Germinal center (tissue), 1 donor: ENCODE measurements at regions not wholly inside any gene's neighbourhood (a gene's known extent, or its start where the extent isn't known, plus 50 kb on each side); places are given as distances from the start of the nearest gene placed in this dataset.

Experiments used
- DNase-seq: peaks from one replicate; pipeline ENCODE4 v3.0.0; 2012; ENCODE audit warnings: mixed read lengths, low spot score

DNA sequence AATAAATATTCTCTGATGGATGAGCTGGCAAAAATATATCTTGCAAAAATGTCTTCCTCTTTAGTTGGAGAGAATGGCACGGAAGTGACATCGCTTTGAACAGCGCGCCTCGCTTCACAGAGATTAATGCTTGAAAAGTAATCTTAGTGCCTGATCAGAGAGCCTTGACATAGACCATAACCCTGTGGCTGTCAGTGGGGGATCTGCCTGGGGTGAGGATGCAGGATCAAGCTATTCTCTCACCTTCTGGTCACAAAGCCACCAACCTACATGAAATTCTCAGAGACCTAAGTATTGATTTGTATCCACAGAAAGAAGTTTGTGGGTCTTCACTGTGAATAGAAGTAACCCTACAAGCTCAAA, 492.6 kb downstream of the LMO4 start:
- no peak for DNase-seq

DNA sequence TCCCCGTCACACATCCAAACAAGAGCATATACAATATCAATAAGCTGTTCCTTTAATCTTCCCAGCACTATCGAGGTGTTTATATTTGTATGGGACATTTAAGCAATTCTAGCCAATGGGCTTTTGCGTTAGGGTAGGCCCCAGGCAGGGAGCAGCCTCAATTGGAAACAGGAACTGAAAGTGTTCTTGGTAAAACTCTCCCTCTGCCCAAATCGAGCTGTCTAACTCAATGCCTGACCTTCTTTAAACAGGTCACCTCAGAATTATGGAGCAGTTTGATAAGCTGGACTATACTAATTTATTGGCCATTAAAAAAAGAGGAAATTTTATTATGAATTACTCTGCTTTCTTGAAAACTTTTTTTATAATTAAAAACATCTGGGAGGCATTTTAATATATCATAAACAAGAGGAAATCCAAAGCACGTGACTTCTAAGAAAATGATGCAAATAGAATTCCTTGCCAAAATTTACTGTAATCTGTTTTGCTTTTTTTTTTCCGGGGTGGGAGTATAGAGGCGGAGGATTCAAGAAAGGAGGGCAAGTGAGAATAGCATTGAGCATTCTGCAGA, 498.1 kb downstream of the LMO4 start:
- peak; percentile 78 for DNase-seq

DNA sequence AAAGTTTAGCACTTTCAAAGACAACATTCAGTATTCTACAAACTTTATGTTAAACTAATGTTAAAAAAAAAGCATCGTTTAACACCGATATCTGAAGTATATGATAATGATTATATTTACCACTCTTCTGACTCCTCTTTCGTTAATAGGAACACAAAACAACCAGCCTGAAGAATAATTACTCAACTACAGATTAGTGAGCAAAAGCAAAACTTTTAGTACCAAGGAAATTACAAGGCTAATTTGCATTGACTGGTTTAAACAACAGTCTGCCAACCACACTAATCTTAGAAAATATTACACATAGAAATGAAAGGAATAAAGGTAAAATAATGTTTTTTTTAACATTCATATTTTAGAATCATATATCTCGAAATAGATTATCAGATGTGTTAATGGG, 500.7 kb downstream of the LMO4 start:
- DNase-seq: no peak

DNA sequence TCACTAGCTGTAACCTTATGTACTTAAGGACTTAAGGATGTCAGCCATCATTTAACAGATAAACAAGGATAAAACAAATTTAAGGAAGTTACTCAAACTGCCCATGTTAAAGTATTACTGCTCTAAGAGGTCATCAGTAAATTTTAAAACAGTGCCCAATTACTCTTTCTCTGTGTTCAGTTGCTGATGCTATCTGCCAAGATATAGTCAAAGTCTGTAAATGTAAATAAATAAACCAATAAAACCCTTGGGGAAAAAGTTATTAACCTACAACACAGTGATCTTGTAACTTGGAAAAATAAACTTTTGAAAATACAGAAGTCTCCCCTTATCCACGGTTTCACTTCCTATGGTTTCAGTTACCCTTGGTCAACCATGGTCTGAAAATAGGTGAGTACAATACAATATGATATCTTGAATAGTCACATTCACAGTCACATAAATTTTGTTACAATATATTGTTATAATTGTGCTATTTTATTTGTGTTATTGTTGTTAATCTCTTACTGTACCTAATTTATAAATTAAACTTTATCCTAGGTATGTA, 501.8 kb downstream of the LMO4 start:
- DNase-seq: no peak

DNA sequence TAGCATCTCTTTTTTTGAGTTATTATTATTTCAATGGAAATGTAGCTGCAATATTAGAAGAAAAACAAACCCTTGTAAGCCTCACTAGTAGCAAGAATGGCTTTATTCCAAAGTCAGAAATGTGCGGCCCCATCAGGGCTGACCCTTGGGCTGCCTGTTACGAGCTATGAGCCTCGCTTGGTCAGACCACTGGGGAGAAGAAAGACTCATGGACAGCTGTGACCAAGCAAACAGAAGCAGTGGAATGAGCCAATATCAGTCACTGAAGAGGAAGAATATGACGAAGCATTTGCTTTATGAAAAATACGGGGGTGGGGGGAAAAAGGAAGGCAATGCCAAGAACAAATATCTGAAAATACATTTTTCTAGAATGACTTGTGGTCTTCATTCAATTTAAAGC, 504.5 kb downstream of the LMO4 start:
- no peak for DNase-seq

DNA sequence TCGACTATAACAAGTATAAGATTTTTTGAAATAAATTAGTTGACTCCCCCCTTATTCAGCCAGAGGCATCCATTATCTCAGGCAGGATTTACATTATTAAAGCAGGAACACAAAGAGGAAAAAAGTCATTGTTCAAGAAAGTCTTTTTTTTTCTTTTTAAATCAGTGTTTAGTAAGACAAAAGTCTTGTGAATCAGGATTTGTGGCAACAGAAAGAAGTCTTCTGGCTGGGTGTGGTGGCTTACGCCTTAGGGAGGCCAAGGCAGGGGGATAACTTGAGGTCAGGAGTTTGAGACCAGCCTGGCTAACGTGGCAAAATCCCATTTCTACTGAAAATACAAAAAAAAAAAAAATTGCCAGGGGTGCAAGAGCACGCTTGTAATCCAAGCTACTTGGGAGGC, 505.5 kb downstream of the LMO4 start:
- DNase-seq: no peak

DNA sequence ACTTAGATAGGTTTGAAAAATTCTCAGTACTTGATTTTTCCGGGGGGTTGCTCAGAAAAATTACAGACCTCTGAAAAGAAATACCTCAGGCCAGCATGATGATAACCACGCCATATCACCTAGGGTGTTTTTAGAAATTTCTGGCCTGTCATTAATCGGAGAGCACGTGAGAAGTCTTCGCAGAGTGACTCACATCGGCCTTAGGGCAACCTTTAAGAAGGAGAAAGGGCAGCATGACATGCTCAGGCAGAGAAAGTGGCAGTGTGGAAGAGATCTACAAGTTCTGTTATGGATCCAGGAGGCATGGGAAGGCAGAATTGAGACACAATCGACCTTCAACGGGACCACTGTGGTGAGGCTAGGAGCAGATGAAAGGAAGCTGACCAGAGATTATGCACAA, 506.3 kb downstream of the LMO4 start:
- no peak for DNase-seq

DNA sequence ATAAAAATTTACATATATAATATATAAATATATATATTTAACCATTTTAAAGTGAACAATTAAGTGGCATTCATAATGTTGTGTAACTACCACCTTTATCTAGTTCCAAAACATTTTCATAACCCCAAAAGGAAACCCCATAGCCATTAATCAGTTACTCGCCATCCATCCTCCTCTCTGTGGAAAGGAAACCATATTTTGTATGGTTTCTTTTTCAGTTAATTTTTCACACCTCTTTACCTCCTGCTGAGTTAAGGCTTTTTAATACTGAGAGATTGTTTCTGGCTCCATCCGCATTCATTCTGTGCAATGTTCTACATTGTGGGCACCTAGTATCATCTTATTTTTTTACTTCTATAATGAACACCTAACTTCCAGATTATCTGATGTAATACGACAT, 512.1 kb downstream of the LMO4 start:
- no peak for DNase-seq

DNA sequence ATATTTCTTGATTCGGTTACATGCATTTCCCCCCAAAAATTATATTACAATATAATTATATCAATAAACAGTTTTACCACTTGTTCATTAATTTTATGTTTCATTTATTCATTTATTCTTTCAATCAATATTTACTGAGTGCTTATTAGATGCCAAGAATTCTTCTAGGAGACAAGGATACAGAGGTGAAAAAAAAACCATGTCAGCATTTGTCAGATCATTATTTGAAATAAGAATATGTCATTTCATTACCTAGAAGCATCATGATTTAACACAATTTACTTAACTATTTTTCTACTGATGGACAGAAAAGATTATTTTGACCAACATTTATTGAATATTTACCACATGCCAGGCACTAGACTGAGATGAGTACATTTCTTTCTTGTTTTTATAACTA, 512.7 kb downstream of the LMO4 start:
- DNase-seq: no peak

DNA sequence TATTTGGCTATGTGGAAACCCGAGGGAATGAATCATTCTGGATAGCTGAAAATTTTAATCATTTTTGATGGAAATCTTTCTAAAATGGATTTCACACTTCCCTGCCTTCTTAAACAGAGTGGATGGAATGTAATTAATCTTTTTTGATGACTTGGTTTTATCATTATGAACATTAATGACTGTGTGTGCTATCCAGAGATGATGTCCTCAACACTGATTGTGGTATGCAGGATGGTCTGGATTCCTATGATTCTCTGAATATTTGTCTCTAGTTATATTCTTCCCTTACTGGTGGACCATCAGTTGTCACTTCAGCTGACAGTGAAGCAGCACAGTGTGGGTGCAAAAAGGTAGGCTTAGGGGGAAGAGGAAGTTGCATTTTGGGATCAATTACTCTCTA, 513.5 kb downstream of the LMO4 start:
- no peak for DNase-seq

DNA sequence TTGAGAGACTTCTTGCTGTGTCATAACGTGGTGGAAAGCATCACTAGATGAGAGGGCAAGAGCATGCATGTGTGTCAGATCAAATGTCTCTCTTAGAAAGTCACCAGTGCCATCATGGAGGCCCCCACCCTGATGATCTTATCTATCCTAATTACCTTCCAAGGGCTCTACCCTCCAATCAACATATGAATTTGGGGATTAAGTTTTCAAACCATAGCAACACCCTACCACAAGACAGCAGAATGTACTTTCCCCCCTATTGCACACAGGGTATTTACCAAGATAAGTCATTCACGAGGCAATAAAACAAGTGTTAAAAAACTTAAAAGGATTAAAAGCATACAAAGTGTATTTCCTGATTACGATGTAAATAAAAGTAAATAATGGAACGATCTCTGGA, 515.6 kb downstream of the LMO4 start:
- no peak for DNase-seq

DNA sequence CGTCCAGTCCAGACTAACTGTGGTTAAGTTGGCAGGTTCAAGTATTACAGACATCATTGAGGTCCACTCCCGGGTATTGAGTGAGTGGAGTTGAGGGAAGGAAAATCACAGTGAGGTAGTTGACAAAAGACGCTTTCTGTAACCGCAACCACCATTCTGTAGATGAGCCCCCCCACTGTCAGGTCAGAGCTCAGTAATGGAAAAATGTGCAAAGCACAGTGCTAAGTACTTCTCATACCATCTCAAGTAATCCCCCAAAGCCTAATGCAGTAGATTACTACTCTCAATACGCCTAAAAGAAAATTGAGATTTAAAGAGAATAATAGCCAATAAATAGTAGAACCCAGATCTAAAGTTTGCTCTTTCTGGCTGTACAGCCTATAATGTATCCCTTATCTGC, 522.8 kb downstream of the LMO4 start:
- DNase-seq: no peak

DNA sequence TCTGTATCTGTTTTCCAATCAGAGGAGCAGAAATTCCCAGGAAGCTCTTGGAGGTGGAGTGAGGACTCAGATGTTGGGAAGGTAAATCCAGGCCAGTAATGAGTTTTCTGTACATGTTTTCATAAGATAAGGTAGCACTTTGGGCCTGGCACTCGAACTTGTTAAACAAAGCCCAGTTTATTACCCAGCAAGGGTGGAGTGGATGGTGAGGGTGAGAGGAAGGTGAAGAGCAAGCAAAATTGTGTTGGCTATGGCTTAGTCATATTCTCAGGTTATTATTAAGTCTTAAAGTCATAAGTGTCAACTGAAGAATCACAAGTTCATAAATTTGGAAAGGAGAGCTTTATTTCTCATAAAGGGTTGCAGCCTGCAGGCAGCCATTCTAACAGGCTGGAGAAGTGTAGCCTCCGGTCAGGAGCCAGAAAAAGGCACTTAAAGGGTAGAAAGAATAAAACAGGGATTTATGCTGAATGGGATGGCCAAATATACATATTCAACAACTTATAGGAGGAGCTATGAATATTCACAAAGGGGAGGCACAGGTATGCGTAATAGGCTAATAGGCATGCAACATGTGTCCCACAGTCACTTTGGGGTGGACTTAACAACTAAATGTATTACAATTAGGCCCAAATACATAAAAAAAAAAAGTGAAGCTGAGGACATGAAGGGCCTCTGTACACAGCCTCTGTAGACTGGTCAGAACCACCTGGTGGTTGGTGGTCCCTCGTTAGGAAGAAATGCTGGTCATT, 523.9 kb downstream of the LMO4 start:
- no peak for DNase-seq

DNA sequence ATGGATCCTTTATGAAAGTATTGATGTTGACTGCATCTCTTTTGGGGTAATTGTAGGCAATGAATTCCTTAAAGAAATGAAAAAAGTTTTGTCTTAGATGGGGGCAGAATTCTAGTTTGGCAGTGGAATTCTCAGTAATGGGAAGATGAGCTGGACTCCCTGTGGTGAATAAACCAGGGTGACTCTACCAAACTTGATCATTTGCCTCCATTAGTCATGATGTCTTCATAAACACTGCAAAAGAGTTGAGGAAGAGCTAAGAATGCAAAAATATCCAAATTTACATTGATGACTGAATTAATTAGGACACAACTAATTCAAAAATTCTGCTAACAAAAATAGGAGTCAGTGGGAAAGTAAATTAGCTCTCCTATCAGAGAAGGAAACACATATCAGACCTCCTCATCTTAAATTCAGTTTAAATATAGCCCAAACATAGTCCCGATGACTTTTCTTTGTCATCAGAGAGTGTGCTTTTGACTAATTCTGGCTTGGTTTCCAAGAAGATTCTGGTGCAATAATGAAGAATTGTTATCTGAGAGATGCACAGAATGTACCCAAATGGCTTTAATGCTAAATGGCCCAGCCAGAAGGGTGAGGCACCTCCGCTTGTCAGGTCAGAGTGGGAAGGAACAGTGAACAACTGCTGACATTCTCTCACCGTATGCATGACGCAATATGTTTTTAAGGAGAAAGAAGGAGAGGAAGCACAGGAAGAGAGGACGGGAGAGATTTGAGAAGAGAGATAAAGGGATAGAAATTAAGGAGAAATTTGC, 525.1 kb downstream of the LMO4 start:
- no peak for DNase-seq

DNA sequence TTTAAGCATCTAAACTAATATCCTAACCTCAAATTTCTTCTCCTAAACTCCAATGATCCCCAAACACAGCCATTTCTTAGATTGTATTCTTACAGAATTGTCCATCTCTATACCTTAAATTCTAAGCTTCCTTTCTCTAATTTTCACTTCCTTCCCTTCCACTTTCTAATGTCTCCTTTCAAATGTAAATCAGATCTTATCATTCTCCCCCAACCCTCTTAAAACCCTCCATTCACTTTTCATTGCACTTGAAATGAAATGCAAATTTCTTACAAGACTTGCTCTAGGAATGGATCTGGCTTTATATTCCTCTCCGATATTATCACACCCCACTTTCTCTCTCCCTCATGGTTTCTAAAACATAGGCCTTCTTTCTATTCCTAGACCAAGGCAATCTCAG, 534.6 kb downstream of the LMO4 start:
- no peak for DNase-seq

DNA sequence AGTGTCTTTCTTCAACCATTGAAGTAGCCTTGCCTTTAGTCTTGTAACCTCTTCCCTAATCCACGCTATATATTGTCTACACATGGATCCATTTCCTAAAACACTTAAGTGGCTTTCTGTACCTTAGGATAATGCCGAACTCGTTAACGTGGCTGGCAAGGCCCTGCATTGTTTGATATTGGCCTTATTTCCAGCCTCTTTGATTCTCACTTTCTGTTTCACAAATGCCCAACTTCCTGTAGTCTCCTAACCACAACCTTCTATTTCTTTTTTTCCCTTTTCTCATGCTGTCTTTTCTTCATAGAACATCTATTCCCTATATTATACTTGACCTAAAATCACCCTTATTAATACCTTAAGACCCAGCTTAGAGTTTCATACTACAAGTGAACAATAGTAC, 536.0 kb downstream of the LMO4 start:
- peak; percentile 13 for DNase-seq

DNA sequence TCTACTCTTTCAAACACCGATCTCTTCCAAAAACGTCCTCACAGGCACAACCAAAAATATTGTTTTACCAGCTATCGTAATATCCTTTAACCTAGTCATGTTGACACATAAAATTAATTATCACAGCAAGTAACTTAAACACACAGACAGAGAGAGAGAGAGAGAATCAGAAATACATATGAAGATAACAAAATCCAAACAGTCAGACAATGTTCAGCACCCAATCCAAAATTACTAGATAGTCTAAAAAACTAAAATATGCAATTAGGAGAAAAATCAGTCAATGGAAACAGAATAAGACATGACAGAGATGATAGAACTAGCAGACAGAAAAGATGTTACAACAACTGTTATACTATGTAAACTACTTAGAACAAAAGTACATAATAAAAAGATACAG, 537.7 kb downstream of the LMO4 start:
- no peak for DNase-seq

DNA sequence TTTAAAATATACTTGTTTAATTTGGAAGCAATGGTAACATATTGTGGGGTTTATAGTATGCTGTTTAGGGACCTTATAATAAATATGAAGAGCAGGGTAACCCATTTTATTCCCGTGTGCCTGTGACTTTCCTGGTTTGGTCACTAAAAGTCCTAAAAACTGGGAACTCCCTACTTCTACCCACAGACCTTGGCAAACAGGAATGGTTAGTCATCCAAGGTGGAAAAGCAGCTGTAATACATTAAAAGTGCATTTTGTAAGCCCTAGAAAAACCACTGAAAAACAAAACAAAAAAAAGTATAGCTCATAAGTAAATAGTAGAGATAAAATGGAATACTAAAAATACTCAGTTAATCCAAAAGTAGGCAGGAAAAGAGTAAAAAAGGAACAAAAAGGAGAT, 538.9 kb downstream of the LMO4 start:
- no peak for DNase-seq

DNA sequence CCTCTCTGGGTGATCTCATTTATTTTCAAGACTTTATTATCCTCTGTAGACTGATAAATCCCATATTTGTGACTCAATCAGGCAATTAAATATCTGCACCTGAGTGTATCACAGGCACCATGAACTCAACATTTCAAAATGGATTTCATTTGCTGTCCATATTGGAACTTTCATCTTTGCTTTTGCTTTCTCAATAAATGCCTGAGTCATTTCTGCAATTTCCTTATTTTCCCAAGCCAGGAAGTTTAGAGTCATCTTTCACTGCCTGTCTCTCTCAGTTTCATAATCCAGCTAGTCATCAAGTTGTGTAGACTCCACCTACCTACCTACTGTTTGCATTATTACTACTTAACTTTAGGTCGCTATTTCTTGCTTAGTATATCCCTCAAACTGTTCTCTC, 540.9 kb downstream of the LMO4 start:
- no peak for DNase-seq

DNA sequence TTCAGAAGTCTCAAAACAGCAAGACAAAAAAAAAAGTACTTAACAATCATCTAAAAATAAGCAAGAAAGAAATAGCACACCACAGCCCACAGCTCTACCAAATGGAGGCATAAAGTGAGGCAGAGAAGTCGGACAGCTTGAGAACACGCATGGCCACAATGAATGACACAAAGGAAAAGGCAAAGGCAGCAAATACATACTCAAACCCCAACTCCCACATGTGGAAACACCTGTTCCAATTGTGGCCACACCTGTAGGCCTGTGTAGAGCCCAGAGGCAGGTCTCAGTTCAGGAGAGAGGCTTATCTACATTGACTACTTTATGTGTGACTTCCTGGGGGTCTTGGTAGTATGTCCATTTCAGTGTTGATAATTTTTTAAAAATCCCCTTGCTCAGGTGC, 543.5 kb downstream of the LMO4 start:
- peak; percentile 51 for DNase-seq

DNA sequence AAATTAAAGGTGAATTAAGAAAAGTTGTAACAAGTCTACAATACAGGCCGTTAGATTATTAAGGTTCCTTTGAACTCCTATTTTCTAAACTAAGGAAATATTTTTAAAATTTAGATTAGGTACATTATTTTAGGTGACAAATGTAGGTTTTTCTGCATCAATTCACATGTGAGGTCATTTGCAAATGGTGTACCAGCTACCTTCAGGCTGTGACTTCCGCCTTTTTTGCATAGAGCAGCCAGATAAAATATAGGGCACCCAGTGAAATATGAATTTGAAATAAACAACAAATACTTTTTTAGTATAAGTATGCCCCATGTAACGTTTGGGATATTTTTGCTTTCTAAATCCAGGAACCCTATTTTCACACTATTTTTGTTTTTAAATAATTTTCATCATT, 544.0 kb downstream of the LMO4 start:
- peak; percentile 59 for DNase-seq

DNA sequence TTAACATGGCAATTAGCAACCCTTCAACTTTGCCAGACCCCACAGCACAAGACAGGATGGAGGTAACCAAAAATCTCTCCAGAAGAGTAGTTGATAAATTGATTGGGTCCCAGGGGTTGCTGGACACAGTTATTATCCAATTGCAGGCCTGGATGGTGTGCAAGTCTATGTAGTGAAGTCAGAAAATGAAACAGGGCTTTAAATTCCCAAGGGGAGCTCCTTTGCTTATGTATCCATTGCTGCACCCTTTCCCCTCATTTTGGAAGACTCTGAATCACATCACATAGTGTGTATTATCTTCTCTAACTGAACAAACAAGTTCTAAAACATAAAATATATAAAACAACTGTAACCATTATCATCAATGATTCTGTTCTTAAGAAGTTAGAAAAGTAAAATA, 550.2 kb downstream of the LMO4 start:
- DNase-seq: no peak

DNA sequence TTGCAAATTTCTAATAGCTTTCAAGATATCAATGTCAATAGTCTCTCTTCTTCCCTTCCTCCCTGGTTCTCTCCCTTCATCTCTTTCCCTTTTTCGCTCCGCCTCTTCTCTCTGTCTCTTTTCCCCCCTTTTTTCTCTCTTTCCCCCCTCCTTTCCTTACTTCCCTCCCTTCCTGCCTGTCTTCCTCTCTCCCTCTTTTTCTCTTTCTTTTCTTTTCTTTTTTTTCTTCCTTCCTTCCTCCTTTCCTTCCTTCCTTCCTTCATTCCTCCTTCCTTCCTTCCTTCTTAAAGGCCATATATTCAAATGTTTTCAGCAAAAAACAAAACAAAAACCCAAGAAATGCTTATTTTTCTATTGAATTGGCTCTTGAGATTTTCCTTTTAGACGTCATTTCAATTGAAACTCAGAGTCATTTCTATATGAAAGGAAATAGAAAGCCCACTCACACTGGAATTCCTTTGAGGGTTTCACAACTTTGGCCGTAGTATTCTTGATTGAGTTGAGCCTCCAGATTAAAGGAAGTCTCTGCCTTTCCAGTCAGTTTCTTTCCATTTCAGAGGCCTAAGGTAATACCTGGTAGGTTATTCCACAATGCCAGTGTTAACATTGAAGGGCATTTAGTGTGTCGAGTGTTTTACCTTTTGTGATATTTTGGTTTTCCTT, 551.5 kb downstream of the LMO4 start:
- DNase-seq: no peak
